COLO668 (cell line): ENCODE measurements at regions not wholly inside any gene's neighbourhood (a gene's known extent, or its start where the extent isn't known, plus 50 kb on each side); places are given as distances from the start of the nearest gene placed in this dataset.

Experiments used
- DNase-seq: peaks from one replicate; lab custom pipeline; 2025; ENCODE audit not compliant: unreplicated experiment; lab: John Stamatoyannopoulos, UW

DNA sequence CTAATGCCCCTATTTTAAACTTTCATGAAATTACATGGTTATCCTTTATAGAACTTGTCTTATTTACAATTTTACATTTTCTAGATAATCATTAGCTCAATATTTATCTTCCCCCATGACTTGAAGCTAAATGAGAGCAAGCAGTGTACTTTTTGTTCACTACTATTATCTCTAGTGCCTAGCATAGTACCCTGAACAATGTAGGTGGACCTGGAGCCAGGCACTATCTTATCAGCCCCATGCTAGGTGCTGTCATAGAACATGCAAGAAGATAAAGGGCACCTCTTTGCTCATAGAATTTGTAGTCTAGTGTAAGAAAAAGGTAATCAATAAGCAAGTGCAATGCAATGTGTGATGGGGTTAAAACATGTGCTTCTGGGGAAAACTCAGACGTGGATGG is 399.9 kb downstream of the ELAVL2 start:
- DNase-seq = no peak

DNA sequence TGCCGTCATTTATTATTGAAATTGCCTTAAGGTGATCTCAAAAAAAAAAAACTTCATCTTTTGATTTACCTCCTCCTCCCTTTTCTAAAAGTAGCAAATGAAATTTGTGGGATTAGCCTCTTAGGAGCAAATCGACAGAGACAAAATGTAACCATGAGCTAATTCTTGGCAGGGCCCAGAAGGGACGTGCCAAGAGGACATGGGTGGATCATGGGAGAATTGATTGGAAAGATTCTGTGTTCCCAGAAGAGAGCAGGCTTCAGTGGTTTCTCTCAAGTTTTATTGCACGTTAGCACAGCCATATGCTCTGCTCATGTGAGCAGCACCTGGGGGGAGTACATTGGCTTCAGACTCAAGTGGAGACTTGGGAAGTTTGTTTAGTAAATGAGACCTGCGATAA is 394.6 kb downstream of the ELAVL2 start:
- no peak for DNase-seq

DNA sequence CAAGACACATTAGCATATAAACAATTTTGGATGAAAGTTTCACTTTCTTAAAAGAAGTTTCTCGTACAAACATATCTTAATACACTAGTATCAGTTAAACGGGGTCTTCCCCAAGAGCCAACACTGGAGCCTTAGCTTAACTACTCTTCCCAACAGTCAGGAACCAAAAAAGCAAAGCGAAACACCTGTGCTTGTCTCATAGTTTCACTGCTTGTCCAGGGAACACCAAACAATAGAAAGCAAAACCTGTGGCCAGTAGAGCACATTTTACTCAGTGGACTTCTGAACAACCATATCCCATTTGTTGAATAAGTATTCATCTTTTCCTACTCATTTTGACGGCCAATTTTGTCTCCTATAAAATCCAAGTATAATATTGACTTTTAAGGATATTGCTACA is 391.4 kb downstream of the ELAVL2 start:
- DNase-seq = no peak

DNA sequence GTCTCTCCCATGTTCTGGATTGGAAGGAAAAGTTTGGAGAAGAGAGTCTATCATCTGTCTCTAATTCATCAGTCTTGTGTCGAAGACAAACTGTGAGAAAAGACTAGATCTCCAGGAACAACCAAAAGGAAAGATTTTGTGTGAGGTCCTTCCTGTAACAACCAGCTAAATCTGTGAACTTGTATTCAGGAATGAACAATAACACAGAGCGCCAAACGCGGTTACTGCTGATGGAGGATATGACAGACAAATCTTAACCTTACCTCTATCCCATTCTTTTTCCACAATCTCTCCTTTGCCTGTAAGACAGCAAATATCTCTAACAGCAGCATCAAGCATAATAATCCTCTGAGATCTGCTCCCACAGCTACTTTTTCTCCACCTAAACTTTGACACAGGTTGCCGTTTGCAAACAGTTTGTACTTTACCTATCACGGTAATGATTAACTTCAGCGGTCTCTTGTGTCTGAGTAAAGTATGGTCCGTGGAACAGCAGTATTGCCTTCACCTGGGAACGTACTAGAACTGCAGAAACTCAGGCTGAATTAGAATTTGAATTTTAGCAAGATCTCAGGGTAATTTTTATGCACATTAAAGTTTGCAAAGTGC is 387.6 kb downstream of the ELAVL2 start:
- DNase-seq = no peak

DNA sequence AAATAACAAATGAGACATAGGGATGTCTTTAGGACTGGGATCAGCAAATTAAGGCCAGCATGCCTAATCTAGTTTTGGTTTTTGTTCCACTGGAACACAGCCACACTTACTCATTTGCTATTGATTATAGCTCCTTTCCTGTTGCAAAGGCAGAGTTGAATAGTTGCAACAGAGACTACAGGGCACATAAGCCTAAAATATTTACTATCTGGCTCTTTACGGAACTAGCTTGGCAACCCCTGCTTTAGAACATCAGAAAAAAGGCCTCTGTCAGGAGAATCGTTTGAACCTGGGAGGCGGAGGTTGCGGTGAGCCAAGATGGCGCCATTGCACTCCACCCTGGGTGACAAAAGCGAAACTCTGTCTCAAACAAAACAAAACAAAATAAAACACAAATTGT is 384.8 kb downstream of the ELAVL2 start:
- DNase-seq = no peak

DNA sequence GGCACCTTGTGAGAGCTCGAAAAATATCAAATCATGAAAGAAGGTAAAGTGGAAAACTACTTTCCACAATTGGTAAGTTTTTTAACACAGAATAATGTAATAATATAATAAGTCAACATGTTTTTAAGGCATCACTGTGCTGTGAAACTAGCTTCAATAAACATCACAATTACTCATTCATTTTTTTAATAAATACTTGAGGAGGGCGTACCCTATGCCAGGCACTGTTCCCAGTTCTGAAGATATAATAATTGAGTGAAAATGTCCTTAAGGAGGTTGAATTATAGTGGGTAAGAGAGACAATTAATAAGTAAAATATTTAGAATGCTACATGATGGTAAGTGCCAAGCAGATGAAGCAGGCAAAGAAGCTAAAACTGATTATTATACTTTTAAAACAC is 381.4 kb downstream of the ELAVL2 start:
- no peak for DNase-seq

DNA sequence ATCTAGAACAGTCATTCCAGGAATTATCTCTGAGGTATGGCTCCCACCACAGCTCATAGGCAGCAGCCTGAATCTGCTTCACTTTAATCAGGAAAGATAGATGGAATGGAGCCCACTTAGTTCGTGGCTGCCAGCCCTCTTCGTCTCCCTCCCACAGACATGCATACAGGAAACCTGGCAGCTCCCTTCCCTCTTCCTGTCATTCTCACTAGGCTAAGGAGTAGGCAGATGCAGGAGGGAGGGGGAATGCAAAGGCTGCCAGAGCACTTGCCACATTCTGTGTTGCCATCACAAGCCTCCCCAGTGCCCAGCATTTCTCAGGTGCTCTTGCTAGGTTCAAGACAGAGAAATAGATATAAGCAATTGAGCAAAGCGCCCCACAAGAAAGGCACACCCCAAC is 378.9 kb downstream of the ELAVL2 start:
- no peak for DNase-seq

DNA sequence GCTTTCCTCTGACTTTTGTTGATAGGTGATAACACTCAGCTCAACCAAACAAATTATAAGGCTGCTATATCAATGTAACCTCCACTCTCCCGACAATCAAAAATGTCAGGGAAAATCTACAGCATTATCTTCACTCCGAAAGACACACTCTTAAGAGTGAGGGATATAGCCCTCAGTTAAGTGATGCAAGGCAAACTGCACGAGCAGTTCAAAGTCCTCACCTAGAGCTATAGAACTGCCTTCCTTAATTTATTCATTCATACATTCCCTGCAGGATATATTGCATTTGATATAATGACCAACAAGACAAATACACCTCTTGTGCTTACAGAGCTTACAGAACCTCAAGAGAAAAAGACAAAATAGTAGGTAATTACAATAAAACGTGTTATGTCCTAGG is 378.1 kb downstream of the ELAVL2 start:
- no peak for DNase-seq

DNA sequence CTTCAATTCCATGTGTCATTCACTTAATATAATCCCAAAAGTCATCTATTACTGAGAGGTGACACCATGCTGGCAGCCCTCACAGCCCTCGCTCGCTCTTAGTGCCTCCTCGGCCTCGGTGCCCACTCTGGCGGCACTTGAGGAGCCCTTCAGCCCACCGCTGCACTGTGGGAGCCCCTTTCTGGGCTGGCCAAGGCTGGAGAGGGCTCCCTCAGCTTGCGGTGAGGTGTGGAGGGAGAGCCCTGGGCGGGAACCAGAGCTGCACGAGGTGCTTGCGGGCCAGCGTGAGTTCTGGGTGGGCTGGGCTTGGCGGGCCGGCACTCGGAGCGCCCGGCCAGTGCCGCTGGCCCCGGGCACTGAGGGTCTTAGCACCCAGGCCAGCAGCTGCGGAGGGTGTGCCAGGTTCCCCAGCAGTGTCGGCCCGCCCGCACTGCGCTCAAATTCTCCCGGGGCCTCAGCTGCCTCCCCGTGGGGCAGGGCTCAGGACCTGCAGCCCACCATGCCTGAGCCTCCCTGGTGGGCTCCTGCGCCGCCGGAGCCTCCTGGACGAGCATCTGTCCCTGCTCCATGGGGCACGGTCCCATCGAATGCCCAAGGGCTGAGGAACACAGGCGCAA is 374.1 kb downstream of the ELAVL2 start:
- no peak for DNase-seq

DNA sequence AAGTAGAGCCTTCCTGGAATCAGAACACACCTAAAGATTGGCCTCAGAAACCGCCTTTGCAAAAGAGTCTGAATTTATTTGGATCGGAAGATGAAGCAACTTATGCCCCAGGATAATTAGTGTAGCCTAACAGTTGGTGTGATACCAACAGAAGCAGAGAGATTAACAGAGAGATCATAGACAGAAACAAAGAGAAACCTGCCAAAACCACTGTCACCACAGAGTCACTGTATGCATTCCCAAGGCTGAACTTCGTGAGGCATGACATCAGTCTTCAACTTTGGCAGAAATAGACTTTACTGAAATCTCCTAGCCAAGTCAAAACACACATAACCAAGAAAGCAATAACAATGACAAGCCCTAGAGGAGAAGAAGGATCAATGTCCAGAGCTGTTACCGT is 361.8 kb downstream of the ELAVL2 start:
- DNase-seq = no peak

DNA sequence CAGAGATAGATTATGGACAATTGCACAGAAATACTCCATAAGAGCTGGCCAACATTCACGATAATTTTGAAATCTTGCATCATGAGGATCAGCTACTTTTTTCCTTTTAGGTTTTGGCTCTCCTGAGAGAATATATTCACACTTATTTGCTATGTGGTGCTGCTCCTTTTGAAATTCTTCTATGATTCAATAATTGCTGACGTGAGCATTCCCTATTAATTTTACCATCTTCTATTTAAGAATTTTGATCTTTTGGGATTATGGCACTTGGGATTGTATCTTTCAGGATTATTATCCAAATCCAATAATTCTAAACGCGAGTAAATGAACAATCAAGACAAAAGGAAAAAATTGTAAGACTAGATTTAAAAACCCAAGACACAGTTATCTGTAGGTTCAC is 358.8 kb downstream of the ELAVL2 start:
- no peak for DNase-seq

DNA sequence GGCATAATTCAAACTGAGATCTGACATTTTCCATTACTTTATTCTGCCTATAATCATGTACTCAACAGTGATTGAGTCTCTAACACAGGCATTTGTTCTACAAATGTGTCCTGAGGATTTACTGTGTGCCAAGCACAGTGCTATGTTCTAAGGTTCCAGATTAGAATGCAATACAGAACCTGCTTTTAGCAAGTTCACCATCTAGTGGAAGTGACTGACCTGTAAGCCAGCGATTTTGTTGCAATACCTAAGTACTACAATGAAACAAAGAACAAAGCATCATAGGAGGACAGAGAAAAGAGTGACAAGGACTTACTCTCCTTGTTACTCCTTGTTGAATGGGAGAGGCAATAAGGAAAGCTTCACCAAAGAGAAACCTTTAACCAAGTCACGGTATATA is 348.1 kb downstream of the ELAVL2 start:
- DNase-seq = no peak

DNA sequence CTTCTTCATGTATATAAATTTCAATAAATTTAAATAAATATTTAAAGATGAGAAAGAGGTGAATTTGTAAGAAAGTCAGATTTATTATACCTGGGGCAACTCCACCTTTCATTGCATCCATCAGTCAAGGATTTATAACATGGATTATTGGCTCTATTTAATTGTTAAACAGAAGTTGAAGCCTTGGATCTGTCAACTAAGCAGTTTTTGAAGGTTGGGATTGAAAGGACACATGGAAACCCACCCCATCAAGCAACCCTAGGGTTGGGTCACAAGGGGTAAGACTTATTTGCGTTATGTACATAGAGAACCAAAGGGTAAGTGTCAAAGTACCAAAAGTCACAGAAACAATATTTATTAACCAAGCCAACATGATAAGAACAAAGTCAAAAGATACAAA is 342.5 kb downstream of the ELAVL2 start:
- no peak for DNase-seq

DNA sequence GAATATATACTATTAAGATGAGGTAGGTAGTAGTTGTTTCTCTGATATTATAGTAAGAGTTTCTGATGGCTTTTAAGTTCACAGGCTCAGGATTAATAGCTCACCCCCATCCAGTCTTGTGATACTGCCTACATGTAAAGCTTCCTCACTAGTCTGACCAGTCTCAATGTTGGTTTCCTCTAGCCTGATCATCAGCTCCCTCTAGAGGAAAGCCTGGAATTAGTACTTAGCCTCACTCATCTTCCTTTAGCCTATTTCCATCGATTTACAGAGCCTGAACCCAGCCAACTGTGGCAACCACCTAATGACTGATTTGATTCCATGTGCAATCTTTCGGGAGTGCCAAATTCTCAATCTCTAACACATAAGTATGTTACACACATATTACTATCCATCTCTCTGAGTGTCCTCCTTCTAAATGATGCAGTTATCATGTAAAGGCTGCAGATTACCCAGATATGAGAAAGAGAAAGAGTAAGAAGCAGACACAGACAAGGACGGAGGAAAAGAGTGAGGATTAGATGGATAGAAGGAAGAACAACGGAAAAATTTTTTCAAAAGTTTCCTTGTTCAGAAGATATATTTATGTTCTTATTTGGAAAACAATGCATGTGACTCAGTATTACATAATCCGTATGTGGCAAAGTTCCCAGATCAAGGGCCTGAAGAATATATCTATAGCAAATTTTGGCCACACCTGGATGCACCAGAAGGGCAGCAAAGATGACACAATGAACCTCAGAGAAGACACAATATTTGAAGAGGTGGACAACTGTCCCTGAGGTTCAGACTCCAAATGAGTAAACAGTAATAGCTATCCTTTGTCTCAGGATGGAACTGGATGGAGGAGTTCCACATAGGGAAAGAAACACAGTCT is 333.7 kb downstream of the ELAVL2 start:
- peak; percentile 20 for DNase-seq

DNA sequence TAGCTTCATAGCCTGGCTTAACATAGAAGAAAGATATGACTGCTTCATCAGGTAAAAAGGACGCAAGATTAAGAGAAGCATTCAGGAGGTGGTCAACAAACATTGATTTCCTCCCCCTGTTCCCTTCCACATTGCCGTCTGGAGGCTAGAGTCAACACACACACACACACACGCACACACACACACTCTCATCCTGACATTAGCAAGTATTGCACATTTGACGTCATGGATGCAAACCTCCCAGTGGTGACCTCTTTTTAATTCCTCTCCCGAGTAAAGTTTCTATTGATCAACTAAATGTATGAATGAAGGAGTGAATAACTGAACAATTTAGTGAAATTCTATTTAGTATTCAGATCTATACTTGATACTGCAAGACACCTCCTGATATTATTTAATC is 332.8 kb downstream of the ELAVL2 start:
- no peak for DNase-seq

DNA sequence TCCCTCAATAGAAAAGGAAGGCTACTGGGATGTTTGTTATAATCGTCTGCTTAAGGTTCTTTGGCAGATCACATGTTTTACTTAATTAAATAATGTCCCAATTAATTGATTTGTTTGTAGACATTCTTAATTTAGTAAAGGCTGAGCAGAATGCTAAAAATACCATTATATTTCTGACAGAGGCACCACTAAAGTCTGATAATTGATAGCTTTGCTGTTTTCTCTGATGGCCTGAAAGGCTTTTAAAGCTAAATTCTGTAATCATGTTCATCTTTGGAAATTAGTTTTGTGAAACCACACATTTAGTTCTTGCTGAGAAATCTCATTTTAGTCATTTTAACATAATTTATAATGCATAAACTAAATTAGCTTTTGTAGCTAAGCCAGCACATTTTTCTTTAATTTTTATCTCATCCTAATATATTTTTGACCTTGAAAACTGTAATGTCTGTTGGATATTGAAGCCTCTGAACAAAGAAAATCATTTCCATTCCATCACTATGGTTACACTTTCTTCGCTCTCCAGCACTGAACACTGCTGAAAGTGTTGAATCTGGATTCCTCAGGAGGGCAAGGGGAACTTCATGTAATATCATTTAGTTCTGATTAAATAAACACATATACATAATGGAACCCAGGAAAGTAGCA is 329.4 kb downstream of the ELAVL2 start:
- DNase-seq = no peak

DNA sequence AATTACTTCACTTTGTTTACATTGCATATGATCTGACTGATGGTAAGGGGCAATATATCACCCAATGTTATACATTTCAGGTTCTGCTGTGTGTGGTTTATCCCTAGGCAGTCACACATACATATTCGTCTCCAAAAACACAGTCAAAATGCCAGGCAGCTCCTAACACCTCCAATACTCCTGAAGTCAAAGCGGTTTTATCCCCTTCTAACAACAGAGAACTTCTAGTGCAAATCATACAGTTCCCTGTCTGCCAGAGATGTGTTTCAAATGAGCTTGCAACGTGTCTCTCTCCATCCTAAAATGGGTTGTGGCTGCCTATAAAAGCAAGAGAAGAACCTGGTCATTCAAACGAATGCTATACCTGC is 328.9 kb downstream of the ELAVL2 start:
- no peak for DNase-seq

DNA sequence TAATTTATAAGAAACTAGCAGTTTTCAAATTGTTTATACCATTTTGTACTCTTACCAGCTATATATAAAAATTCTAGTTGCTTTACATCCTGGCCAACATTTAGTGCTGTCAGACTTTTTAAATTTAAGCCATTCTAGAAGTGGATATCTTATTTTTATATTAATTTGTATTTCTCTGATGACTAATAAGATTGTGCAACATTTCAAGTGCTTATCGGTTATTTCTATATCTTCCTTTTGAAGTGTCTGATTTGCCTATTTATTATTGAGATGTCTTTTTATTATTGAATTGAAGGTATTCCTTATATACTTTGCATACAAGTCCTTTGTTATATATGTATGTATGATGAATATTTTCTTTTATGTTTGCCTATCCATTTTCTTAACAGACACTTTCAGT is 324.0 kb downstream of the ELAVL2 start:
- no peak for DNase-seq

DNA sequence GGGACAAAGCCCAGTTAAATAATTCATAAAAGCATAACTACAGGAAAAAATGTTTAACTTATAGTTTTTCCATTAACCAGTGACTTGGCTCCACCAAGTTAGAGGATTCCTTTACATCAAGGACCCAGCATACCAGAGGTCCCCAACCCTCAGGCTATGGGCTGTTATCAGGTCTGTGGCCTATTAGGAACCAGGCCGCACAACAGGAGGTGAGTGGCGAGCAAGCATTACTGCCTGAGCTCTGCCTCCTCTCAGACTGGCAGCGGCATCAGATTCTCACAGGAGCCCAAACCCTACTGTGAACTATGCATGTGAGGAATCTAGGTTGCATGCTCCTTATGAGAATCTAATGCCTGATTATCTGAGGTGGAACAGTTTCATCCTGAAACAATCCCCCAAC is 303.1 kb downstream of the ELAVL2 start:
- no peak for DNase-seq

DNA sequence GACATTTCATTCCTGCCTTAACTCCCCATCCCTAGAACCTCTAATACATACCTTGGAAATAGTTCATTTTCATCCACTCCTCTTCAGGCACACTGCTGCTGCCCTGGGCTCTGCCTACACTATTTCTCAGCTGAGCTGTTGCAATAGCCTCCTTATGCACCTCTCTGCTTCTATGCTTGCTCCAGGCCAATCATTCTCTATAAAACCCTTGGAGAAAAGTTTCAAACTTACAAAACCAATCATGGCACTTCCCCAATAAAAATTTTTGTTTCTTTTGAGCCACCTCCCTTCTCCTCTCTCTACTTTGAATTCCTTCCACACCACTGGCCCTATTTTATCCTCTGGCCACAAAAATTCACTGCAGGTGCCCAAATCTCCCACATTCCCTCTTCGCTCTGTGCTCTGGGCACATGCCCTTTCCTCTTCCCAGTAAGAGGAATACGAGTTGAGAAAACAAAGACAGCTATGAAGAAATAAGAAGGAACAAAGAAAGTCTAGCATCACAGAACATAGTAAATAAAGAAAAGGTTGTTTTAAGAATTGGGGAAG is 301.4 kb downstream of the ELAVL2 start:
- no peak for DNase-seq

DNA sequence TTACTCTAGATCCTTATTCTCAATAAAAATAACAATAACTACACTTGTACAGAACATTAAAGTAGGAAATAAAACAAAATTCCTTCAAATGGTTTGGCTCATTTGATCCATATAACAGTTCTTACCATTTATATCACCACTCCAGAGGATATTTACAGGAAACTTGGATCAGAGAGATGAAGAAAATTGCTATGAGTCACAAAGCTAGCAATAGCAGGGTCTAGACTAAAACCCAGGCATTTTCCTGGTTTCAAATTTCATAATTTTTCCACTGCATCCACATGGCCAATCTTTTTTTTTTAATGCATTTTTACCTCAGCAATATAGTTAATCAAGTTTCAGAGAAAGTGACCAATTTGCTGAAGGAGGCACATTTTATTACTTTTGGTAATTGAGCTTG is 299.2 kb downstream of the ELAVL2 start:
- DNase-seq = no peak

DNA sequence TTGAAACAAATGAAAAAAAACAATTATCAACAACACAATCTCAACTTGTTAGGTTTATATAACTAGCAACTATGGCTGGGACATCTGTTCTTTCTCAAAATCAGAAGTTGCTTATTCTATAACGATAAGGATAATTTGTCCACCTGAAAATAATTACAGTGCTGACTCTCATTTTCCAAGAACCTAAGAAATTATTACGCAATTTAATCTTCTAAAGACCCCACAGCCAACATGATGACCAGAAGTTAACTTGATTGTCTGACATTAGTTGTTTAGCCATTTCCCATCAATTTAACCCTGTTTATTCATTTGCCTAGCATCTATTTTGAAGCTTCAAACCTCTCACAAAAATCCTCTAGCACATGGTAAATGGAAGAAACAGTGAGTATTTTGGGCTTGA is 293.8 kb downstream of the ELAVL2 start:
- DNase-seq = no peak
